Brain microvascular endothelial cell (primary cell): ENCODE measurements at regions not wholly inside any gene's neighbourhood (a gene's known extent, or its start where the extent isn't known, plus 50 kb on each side); places are given as distances from the start of the nearest gene placed in this dataset.

Experiments
- DNase-seq: peaks from one replicate; pipeline ENCODE4 v3.0.0-alpha.2; 2020
- H3K27ac ChIP-seq: fragments of 250-450 bp; sonication (Bioruptor Pico); 2 replicates; pipeline ENCODE4 v1.5.1; 2020; ENCODE audit warnings: mild to moderate bottlenecking, moderate library complexity
- H3K27me3 ChIP-seq: fragments of 250-450 bp; sonication (Bioruptor Pico); replicated peaks from 2 replicates; pipeline ENCODE4 v1.5.1; 2020; ENCODE audit warnings: mild to moderate bottlenecking
- H3K36me3 ChIP-seq: fragments of 250-450 bp; sonication (Bioruptor Pico); replicated peaks from 2 replicates; pipeline ENCODE4 v1.5.1; 2020; ENCODE audit warnings: mild to moderate bottlenecking
- H3K4me3 ChIP-seq: 2 replicates; pipeline ENCODE4 v1.5.1; 2011; ENCODE audit warnings: low read depth, mild to moderate bottlenecking, control low read depth, low read length, moderate library complexity
- CTCF ChIP-seq: IDR thresholded peaks from 2 replicates; pipeline ENCODE4 v1.5.1; 2011; ENCODE audit warnings: low read depth, mild to moderate bottlenecking, moderate library complexity, low read length, control low read depth, inconsistent platforms; ENCODE audit errors: missing control alignments
- in situ Hi-C: cut with HindIII; loops from 2 replicates; pipeline ENCODE4 v1.10.0; 2017; ENCODE audit warnings: low sequenced_read_pairs, low pct_ligation_motif_present

- DNase-seq, result no peak
- Histone ChIP-seq H3K27ac (no peak overlapping the region), H3K36me3 (no peaks in the 10 kb centered on the region), H3K4me3 (no peak overlapping the region), H3K27me3 (no peaks in the 10 kb centered on the region)
- no peak for TF ChIP-seq CTCF
- in situ Hi-C loops, result no loop called here
Measured at GRCh38 chr12:115078334-115078733, 394.4 kb upstream of the TBX3 start.

GRCh38 chr12:115075552-115076170, 391.7 kb upstream of the TBX3 start:
- no peak for TF ChIP-seq CTCF
- no peaks in the 10 kb centered on the region for H3K36me3 ChIP-seq
- H3K4me3 ChIP-seq, result no peak overlapping the region
- no peak for DNase-seq
- in situ Hi-C loops, result no loop called here
- no peak overlapping the region for H3K27ac ChIP-seq
- no peaks in the 10 kb centered on the region for H3K27me3 ChIP-seq

GRCh38 chr12:115074617-115075016, 390.6 kb upstream of the TBX3 start:
- H3K27me3 ChIP-seq, result no peaks in the 10 kb centered on the region
- no peak overlapping the region for H3K4me3 ChIP-seq
- DNase-seq, result no peak
- no peaks in the 10 kb centered on the region for H3K36me3 ChIP-seq
- in situ Hi-C loops, result no loop called here
- no peak for TF ChIP-seq CTCF
- no peak overlapping the region for H3K27ac ChIP-seq

- DNase-seq, result no peak
- no peak overlapping the region for H3K27ac ChIP-seq
- no peak for TF ChIP-seq CTCF
- H3K27me3 ChIP-seq, result no peaks in the 10 kb centered on the region
- no peak overlapping the region for H3K4me3 ChIP-seq
- in situ Hi-C loops, result no loop called here
- no peaks in the 10 kb centered on the region for H3K36me3 ChIP-seq
Measured at GRCh38 chr12:115072712-115073111, 388.7 kb upstream of the TBX3 start.

- H3K27ac ChIP-seq, result no peak overlapping the region
- in situ Hi-C loops, result no loop called here
Measured at GRCh38 chr12:115070313-115070712, 386.3 kb upstream of the TBX3 start.

More at GRCh38 chr12:115070313-115070712, 386.3 kb upstream of the TBX3 start:
- no peak for TF ChIP-seq CTCF
- DNase-seq, result no peak
- Histone ChIP-seq H3K4me3 (no peak overlapping the region), H3K27me3 (no peaks in the 10 kb centered on the region), H3K36me3 (no peaks in the 10 kb centered on the region)
